ENCODE measurements at regions not wholly inside any gene's neighbourhood (a gene's known extent, or its start where the extent isn't known, plus 50 kb on each side); places are given as distances from the start of the nearest gene placed in this dataset.

DNA sequence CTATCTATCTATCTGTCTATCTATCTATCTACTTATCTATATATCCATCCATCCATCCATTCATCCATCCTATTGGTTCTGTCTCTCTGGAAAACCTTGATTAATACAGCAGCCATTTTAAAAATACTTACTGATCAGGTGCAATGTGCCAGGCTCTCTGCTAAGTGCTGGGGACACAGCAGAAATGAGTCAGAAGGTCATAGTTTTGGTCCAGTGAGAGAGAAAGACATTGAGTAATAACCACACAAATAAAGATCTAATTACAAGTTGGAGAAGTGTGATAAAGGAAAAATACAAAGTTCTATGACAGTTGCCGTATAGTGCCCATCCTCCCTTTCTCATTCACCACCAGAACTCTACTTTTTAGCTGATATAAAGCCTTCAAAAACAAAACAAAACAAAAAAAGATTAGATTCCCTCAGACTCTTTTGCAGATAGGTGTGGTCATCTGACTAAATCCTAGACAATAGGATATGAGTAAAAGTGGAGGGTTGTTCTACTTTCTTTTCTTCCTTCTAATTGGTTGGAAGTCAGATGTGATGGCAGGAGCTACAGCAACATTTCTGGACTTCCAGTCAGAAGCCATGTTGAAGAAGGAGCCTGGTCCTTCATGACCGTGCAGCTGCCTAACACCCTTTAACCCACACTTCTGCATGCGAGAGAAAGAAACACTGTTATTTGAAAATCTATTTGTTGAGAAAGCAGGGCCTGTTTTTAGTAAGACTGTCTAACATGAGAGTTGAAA, 72.0 kb upstream of the TOX3 start:
- TF ChIP-seq, protein P1, sequence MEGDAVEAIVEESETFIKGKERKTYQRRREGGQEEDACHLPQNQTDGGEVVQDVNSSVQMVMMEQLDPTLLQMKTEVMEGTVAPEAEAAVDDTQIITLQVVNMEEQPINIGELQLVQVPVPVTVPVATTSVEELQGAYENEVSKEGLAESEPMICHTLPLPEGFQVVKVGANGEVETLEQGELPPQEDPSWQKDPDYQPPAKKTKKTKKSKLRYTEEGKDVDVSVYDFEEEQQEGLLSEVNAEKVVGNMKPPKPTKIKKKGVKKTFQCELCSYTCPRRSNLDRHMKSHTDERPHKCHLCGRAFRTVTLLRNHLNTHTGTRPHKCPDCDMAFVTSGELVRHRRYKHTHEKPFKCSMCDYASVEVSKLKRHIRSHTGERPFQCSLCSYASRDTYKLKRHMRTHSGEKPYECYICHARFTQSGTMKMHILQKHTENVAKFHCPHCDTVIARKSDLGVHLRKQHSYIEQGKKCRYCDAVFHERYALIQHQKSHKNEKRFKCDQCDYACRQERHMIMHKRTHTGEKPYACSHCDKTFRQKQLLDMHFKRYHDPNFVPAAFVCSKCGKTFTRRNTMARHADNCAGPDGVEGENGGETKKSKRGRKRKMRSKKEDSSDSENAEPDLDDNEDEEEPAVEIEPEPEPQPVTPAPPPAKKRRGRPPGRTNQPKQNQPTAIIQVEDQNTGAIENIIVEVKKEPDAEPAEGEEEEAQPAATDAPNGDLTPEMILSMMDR (optimal IDR thresholded peaks at IDR 0.05 in 1 of 3, IDR thresholded peaks at IDR 0.05 in 1 of 3, conservative IDR thresholded peaks at IDR 0.05 in 1 of 3; ENCODE audit: extremely low read depth in 1 of 3, insufficient read depth in 2 of 3, low read length in 3 of 3) = no peak
- no peak for TF ChIP-seq EZH2 (IDR thresholded peaks at IDR 0.05; ENCODE audit: low read length)

Measured in keratinocyte (primary cell).